SK-N-SH treated with all-trans-retinoic acid at 6 μM for 48 hours (cell line): ENCODE measurements at regions not wholly inside any gene's neighbourhood (a gene's known extent, or its start where the extent isn't known, plus 50 kb on each side); places are given as distances from the start of the nearest gene placed in this dataset.
A peak's percentile ranks its signal among the peaks of the same experiment; 100 is the strongest.

Experiments
- ATAC-seq: fragments of 200-7000 bp; cut with Tn5 transposase; 3 replicates; pipeline ENCODE4 v1.9.1; 2020; ENCODE audit warnings: mild to moderate bottlenecking, moderate library complexity
- ARNTL ChIP-seq: fragments of 450-650 bp; formaldehyde crosslinking; IDR thresholded peaks from 2 replicates; pipeline ENCODE4 v1.5.0; 2020; ENCODE audit warnings: low read depth, mild to moderate bottlenecking, moderate library complexity, borderline replicate concordance
- BACH2 ChIP-seq: fragments of 250-450 bp; sonication (Bioruptor Pico); IDR thresholded peaks from 2 replicates; pipeline ENCODE4 v1.9.0; 2021; ENCODE audit warnings: mild to moderate bottlenecking, borderline replicate concordance
- CREB5 ChIP-seq: fragments of 250-450 bp; sonication (Bioruptor Pico); IDR thresholded peaks from 2 replicates; pipeline ENCODE4 v1.5.1; 2020; ENCODE audit warnings: low read depth, mild to moderate bottlenecking, moderate library complexity
- CSDC2 ChIP-seq: fragments of 250-450 bp; sonication (Bioruptor Pico); IDR thresholded peaks from 2 replicates; pipeline ENCODE4 v1.5.0; 2020; ENCODE audit warnings: mild to moderate bottlenecking, moderate library complexity
- ESRRG ChIP-seq: fragments of 250-450 bp; sonication (Bioruptor Pico); IDR thresholded peaks from 2 replicates; pipeline ENCODE4 v1.6.1; 2021; ENCODE audit warnings: mild to moderate bottlenecking
- GLIS3 ChIP-seq: fragments of 250-450 bp; sonication (Bioruptor Pico); IDR thresholded peaks from 2 replicates; pipeline ENCODE4 v1.5.0; 2020; ENCODE audit warnings: mild to moderate bottlenecking, moderate library complexity
- OSR1 ChIP-seq: fragments of 250-450 bp; sonication (Bioruptor Pico); IDR thresholded peaks from 2 replicates; pipeline ENCODE4 v1.8.0; 2022; ENCODE audit warnings: moderate library complexity, mild to moderate bottlenecking, inconsistent platforms
- PPARA ChIP-seq: fragments of 250-450 bp; sonication (Bioruptor Pico); IDR thresholded peaks from 2 replicates; pipeline ENCODE4 v1.5.0; 2020; ENCODE audit warnings: mild to moderate bottlenecking, borderline replicate concordance
- RARB ChIP-seq: fragments of 250-450 bp; sonication (Bioruptor Pico); IDR thresholded peaks from 2 replicates; pipeline ENCODE4 v1.8.0; 2021; ENCODE audit warnings: mild to moderate bottlenecking, moderate library complexity
- SNAI2 ChIP-seq: fragments of 250-450 bp; sonication (Bioruptor Pico); IDR thresholded peaks from 2 replicates; pipeline ENCODE4 v1.5.0; 2020; ENCODE audit warnings: mild to moderate bottlenecking, moderate library complexity
- TCF4 ChIP-seq: fragments of 250-450 bp; sonication (Bioruptor Pico); IDR thresholded peaks from 2 replicates; pipeline ENCODE4 v1.8.0; 2021; ENCODE audit warnings: mild to moderate bottlenecking, moderate library complexity, borderline replicate concordance
- TOX ChIP-seq: fragments of 250-450 bp; sonication (Bioruptor Pico); IDR thresholded peaks from 2 replicates; pipeline ENCODE4 v1.8.0; 2021; ENCODE audit warnings: mild to moderate bottlenecking, moderate library complexity, borderline replicate concordance
- ZC3H10 ChIP-seq: fragments of 250-450 bp; sonication (Bioruptor Pico); IDR thresholded peaks from 2 replicates; pipeline ENCODE4 v1.5.1; 2021; ENCODE audit warnings: mild to moderate bottlenecking, moderate library complexity
- ZFP3 ChIP-seq: fragments of 250-450 bp; sonication (Bioruptor Pico); IDR thresholded peaks from 2 replicates; pipeline ENCODE4 v1.5.0; 2020; ENCODE audit warnings: mild to moderate bottlenecking, moderate library complexity
- ZFP30 ChIP-seq: fragments of 450-650 bp; formaldehyde crosslinking; IDR thresholded peaks from 2 replicates; pipeline ENCODE4 v1.5.0; 2022; ENCODE audit warnings: mild to moderate bottlenecking, moderate library complexity
- ZNF565 ChIP-seq: fragments of 450-650 bp; formaldehyde crosslinking; conservative IDR thresholded peaks from 2 replicates; pipeline ENCODE4 v1.5.0; 2020; ENCODE audit warnings: low read depth, mild to moderate bottlenecking, moderate library complexity
- ZNF70 ChIP-seq: fragments of 450-650 bp; formaldehyde crosslinking; IDR thresholded peaks from 2 replicates; pipeline ENCODE4 v1.5.0; 2020; ENCODE audit warnings: mild to moderate bottlenecking, moderate library complexity
- ZNF8 ChIP-seq: fragments of 450-650 bp; formaldehyde crosslinking; IDR thresholded peaks from 2 replicates; pipeline ENCODE4 v1.5.0; 2020; ENCODE audit warnings: mild to moderate bottlenecking, moderate library complexity
- TF ChIP-seq, protein P1 (sequence below): fragments of 250-450 bp; sonication (Bioruptor Pico); IDR thresholded peaks from 2 replicates; pipeline ENCODE4 v1.8.0; 2020; ENCODE audit warnings: mild to moderate bottlenecking, moderate library complexity, borderline replicate concordance
- TF ChIP-seq, protein P2 (sequence below): fragments of 250-450 bp; sonication (Bioruptor Pico); IDR thresholded peaks from 2 replicates; pipeline ENCODE4 v1.8.0; 2021; ENCODE audit warnings: low read depth, mild to moderate bottlenecking, moderate library complexity, borderline replicate concordance

DNA sequence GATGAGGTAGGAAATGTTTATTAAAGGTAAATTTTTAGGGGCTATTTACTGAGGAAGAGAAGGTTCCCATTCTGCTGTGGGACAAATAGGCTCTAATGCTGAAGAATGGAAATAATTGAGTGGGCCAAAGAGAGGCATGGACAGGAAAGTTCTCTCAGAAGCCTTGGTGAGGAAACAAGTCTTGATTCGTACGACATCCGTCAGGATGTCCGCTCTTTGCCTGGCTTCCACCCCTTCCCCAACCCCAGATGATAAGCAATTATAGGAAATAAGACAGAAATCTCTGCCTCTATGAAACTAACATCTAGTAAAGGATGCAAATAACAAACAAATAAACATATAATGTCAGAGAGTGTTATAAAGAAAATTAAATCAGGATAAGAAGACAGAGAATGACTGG lies 91.7 kb upstream of the BCAT1 start:
- no peak for ATAC-seq
- TF ChIP-seq RARB (CRISPR knock-in tag) (no peak), CREB5 (CRISPR knock-in tag) (no peak), GLIS3 (no peak), BACH2 (CRISPR knock-in tag) (no peak), ZFP3 (no peak), ZNF70 (CRISPR knock-in tag) (no peak), PPARA (CRISPR knock-in tag) (no peak), TCF4 (CRISPR knock-in tag) (no peak), OSR1 (CRISPR knock-in tag) (no peak), CSDC2 (CRISPR knock-in tag) (no peak), SNAI2 (CRISPR knock-in tag) (no peak), ZNF565 (CRISPR knock-in tag) (no peak), ZNF8 (no peak)
- TF ChIP-seq, protein P1, sequence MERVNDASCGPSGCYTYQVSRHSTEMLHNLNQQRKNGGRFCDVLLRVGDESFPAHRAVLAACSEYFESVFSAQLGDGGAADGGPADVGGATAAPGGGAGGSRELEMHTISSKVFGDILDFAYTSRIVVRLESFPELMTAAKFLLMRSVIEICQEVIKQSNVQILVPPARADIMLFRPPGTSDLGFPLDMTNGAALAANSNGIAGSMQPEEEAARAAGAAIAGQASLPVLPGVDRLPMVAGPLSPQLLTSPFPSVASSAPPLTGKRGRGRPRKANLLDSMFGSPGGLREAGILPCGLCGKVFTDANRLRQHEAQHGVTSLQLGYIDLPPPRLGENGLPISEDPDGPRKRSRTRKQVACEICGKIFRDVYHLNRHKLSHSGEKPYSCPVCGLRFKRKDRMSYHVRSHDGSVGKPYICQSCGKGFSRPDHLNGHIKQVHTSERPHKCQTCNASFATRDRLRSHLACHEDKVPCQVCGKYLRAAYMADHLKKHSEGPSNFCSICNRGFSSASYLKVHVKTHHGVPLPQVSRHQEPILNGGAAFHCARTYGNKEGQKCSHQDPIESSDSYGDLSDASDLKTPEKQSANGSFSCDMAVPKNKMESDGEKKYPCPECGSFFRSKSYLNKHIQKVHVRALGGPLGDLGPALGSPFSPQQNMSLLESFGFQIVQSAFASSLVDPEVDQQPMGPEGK (CRISPR knock-in tag), result no peak

DNA sequence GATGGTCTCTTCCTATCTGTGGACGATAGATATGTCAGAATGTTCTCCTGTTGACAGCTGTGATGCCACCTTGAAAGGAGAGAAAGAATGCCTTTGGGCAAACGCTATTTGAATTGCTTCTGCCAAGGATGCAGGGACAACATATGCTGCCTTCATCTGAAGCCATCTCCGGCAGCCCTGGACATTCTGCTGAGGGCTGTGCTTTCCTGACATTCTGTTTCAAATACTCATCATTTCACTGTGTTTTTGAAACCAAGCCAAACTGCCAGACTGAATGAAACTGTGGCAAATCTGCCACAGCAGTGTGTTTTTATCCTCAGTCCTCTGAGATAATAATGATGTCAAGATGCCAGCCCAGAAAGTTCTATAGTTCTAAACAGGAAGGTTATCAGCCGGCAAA lies 85.8 kb upstream of the BCAT1 start:
- TF ChIP-seq TCF4 (CRISPR knock-in tag) (no peak), CREB5 (CRISPR knock-in tag) (no peak), OSR1 (CRISPR knock-in tag) (no peak), ZFP30 (no peak), SNAI2 (CRISPR knock-in tag) (no peak), ESRRG (CRISPR knock-in tag) (no peak), GLIS3 (no peak), ARNTL (CRISPR knock-in tag) (no peak), TOX (no peak)
- TF ChIP-seq, protein P2, sequence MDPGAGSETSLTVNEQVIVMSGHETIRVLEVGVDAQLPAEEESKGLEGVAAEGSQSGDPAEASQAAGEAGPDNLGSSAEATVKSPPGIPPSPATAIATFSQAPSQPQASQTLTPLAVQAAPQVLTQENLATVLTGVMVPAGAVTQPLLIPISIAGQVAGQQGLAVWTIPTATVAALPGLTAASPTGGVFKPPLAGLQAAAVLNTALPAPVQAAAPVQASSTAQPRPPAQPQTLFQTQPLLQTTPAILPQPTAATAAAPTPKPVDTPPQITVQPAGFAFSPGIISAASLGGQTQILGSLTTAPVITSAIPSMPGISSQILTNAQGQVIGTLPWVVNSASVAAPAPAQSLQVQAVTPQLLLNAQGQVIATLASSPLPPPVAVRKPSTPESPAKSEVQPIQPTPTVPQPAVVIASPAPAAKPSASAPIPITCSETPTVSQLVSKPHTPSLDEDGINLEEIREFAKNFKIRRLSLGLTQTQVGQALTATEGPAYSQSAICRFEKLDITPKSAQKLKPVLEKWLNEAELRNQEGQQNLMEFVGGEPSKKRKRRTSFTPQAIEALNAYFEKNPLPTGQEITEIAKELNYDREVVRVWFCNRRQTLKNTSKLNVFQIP (CRISPR knock-in tag), result no peak
- peak; percentile 59 for ATAC-seq

DNA sequence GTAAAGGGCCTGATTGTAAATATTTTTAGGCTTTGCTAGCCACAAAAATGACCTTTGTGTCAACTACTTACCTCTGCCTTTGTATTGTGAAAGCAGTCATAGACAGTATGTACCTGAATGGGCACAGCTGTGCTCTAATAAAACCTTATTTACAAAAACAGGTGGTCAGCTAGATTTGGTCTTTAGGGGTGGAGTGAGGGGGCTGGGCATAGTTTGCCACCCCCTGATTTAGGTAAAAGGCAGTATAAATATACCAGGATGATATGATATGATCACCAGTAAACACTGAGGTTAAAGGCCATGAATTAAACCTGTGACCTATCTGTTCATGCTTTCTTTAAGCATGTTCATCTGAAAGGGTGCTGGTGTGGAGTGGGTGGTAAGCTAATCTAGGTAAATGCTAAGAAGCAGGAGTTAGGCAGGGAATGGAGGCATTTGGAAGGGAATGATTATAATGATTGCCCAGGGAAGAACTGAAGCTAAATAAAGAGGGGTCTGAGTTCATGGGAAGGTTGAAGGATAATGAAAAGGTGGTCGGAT lies 77.1 kb upstream of the BCAT1 start:
- TF ChIP-seq, protein P1 (CRISPR knock-in tag), result no peak
- no peak for ATAC-seq

GRCh38 chr12:25025260-25025659 lies 76.4 kb upstream of the BCAT1 start:
- ATAC-seq, result no peak

More at GRCh38 chr12:25025260-25025659, 76.4 kb upstream of the BCAT1 start:
- TF ChIP-seq OSR1 (CRISPR knock-in tag) (no peak), ZC3H10 (CRISPR knock-in tag) (no peak), CSDC2 (CRISPR knock-in tag) (no peak), GLIS3 (no peak), CREB5 (CRISPR knock-in tag) (no peak), ZFP30 (no peak), ZNF70 (CRISPR knock-in tag) (no peak), ZNF8 (no peak), SNAI2 (CRISPR knock-in tag) (no peak), PPARA (CRISPR knock-in tag) (no peak), ESRRG (CRISPR knock-in tag) (no peak)
- TF ChIP-seq, protein P2 (CRISPR knock-in tag), result no peak
